H1 (cell line): ENCODE measurements at regions not wholly inside any gene's neighbourhood (a gene's known extent, or its start where the extent isn't known, plus 50 kb on each side); places are given as distances from the start of the nearest gene placed in this dataset.

Experiments used
- CTCF ChIA-PET: fragments of 300-600 bp; sonication (Branson Sonifier 250); formaldehyde crosslinking; loops from one replicate; lab custom pipeline; 2021; ENCODE audit not compliant: partially characterized antibody; lab: Charles Lee
- POLR2A ChIA-PET: fragments of 300-600 bp; sonication (Branson Sonifier 250); formaldehyde crosslinking; loops from one replicate; lab custom pipeline; 2021; ENCODE audit warnings: inconsistent platforms; ENCODE audit not compliant: partially characterized antibody; lab: Charles Lee
- DNase-seq, 2 experiments: peaks; one replicate each; pipeline versions ENCODE4 v3.0.0 to v3.0.0-alpha.2; 2010 to 2022; ENCODE audit warnings: low spot score in 2 of 2, low read depth in 1 of 2, mixed read lengths in 1 of 2
- FAIRE-seq: peaks from 2 replicates; lab custom pipeline; 2011; peaks lifted over from hg19 to GRCh38; lab: Jason Lieb, UNC
- H2AFZ ChIP-seq: 2 replicates; pipeline ENCODE4 v1.8.1; 2012; ENCODE audit warnings: low read length, inconsistent platforms
- H2AK5ac ChIP-seq: 2 replicates; pipeline ENCODE4 v1.6.1; 2013; ENCODE audit warnings: low read depth, low read length
- H2BK120ac ChIP-seq: replicated peaks from 2 replicates; pipeline ENCODE3; 2013; ENCODE audit warnings: low read depth, low read length, inconsistent platforms
- H2BK12ac ChIP-seq: 2 replicates; pipeline ENCODE4 v1.6.1; 2013; ENCODE audit warnings: low read depth, low read length
- H2BK15ac ChIP-seq: 2 replicates; pipeline ENCODE4 v1.6.1; 2013; ENCODE audit warnings: low read length
- H2BK20ac ChIP-seq: 2 replicates; pipeline ENCODE4 v1.6.1; 2013; ENCODE audit warnings: low read length
- H2BK5ac ChIP-seq: 2 replicates; pipeline ENCODE4 v1.6.1; 2013; ENCODE audit warnings: low read depth, low read length
- H3K14ac ChIP-seq: 2 replicates; pipeline ENCODE4 v1.6.1; 2013; ENCODE audit warnings: inconsistent platforms; ENCODE audit not compliant: insufficient read length
- H3K18ac ChIP-seq: 2 replicates; pipeline ENCODE4 v1.6.1; 2013; ENCODE audit warnings: low read length; ENCODE audit errors: extremely low read depth
- H3K23ac ChIP-seq: 2 replicates; pipeline ENCODE4 v1.6.1; 2013; ENCODE audit warnings: inconsistent platforms; ENCODE audit not compliant: insufficient read length
- H3K23me2 ChIP-seq: 2 replicates; pipeline ENCODE4 v1.6.1; 2013; ENCODE audit warnings: low read depth, low read length
- H3K27ac ChIP-seq: 2 replicates; pipeline ENCODE4 v1.6.1; 2011; ENCODE audit warnings: low read depth, low read length, inconsistent platforms
- H3K27me3 ChIP-seq, 4 experiments: replicated peaks in 1 of 4; 1 replicate in 1 of 4; 2 replicates in 3 of 4; pipeline versions ENCODE4 v1.6.1 to v1.8.1; 2011 to 2013; ENCODE audit warnings: low read length in 3 of 4, mild to moderate bottlenecking in 3 of 4, inconsistent platforms in 2 of 4, mixed read lengths in 2 of 4, moderate library complexity in 1 of 4; ENCODE audit not compliant: control insufficient read depth in 3 of 4, insufficient read depth in 3 of 4; ENCODE audit errors: extremely low read depth in 1 of 4
- H3K36me3 ChIP-seq, 4 experiments: 2 replicates each; pipeline versions ENCODE4 v1.6.1 to v1.8.1; 2011 to 2013; ENCODE audit warnings: mild to moderate bottlenecking in 4 of 4, low read length in 3 of 4, moderate library complexity in 2 of 4, control low read depth in 1 of 4, inconsistent platforms in 1 of 4; ENCODE audit not compliant: insufficient read depth in 4 of 4, control insufficient read depth in 2 of 4
- H3K4ac ChIP-seq: replicated peaks from 2 replicates; pipeline ENCODE3; 2013; ENCODE audit warnings: low read length, low read depth, mixed read lengths, inconsistent platforms; ENCODE audit not compliant: insufficient read length
- H3K4me1 ChIP-seq, 4 experiments: replicated peaks in 1 of 4; 1 replicate in 1 of 4; 2 replicates in 3 of 4; pipeline versions ENCODE4 v1.6.1 to v1.8.1; 2011 to 2013; ENCODE audit warnings: low read length in 3 of 4, inconsistent platforms in 2 of 4, mixed read lengths in 1 of 4; ENCODE audit not compliant: insufficient read depth in 4 of 4, control insufficient read depth in 3 of 4
- H3K4me2 ChIP-seq, 2 experiments: 2 replicates each; pipeline versions ENCODE4 v1.6.1 to v1.8.1; 2011 to 2013; ENCODE audit warnings: low read depth in 2 of 2, low read length in 2 of 2, control low read depth in 1 of 2, inconsistent platforms in 1 of 2, mild to moderate bottlenecking in 1 of 2; ENCODE audit not compliant: insufficient read depth in 1 of 2
- H3K4me3 ChIP-seq, 4 experiments: fragments of 200-600, 300-600 bp in 1 of 4; sonication (generic), shearing (Covaris generic), sonication (Bioruptor Twin) in 1 of 4; 2 replicates each; pipeline versions ENCODE4 v1.5.1 to v1.8.1; 2011 to 2016; ENCODE audit warnings: low read length in 4 of 4, low read depth in 3 of 4, control low read depth in 2 of 4, inconsistent platforms in 2 of 4, mild to moderate bottlenecking in 2 of 4, mixed read lengths in 1 of 4, moderate library complexity in 1 of 4; ENCODE audit not compliant: insufficient read depth in 2 of 4; ENCODE audit errors: extremely low read depth in 1 of 4
- H3K56ac ChIP-seq: replicated peaks from 2 replicates; pipeline ENCODE3; 2013; ENCODE audit warnings: low read depth, mild to moderate bottlenecking, mixed read lengths, low read length, inconsistent platforms; ENCODE audit not compliant: insufficient read length
- H3K79me1 ChIP-seq: 2 replicates; pipeline ENCODE4 v1.6.1; 2013; ENCODE audit warnings: low read depth, low read length, control low read depth
- H3K79me2 ChIP-seq, 2 experiments: 2 replicates each; pipeline versions ENCODE4 v1.6.1 to v1.8.1; 2012 to 2013; ENCODE audit warnings: low read length in 2 of 2, mild to moderate bottlenecking in 2 of 2, inconsistent platforms in 1 of 2; ENCODE audit not compliant: insufficient read depth in 2 of 2, control insufficient read depth in 1 of 2
- H3K9ac ChIP-seq, 4 experiments: replicated peaks in 1 of 4; 1 replicate in 1 of 4; 2 replicates in 3 of 4; pipeline versions ENCODE4 v1.6.1 to v1.8.1; 2011 to 2013; ENCODE audit warnings: low read depth in 3 of 4, low read length in 3 of 4, control low read depth in 2 of 4, mild to moderate bottlenecking in 2 of 4, moderate library complexity in 2 of 4, inconsistent platforms in 1 of 4; ENCODE audit errors: extremely low read depth in 1 of 4
- H3K9me3 ChIP-seq, 2 experiments: 2 replicates each; pipeline versions ENCODE4 v1.6.1 to v1.8.1; 2012 to 2013; ENCODE audit warnings: mild to moderate bottlenecking in 2 of 2, moderate library complexity in 2 of 2, control low read depth in 1 of 2, inconsistent platforms in 1 of 2, low read depth in 1 of 2, low read length in 1 of 2, mixed read lengths in 1 of 2; ENCODE audit not compliant: insufficient read depth in 2 of 2
- H4K20me1 ChIP-seq, 2 experiments: replicated peaks in 1 of 2; 2 replicates each; pipeline versions ENCODE3 to v1.8.1; 2011 to 2013; ENCODE audit warnings: inconsistent platforms in 2 of 2, low read length in 2 of 2, mild to moderate bottlenecking in 1 of 2; ENCODE audit not compliant: insufficient read depth in 2 of 2, control insufficient read depth in 1 of 2
- H4K5ac ChIP-seq: 2 replicates; pipeline ENCODE4 v1.6.1; 2013; ENCODE audit warnings: low read length, low read depth, mixed read lengths, inconsistent platforms; ENCODE audit not compliant: insufficient read length
- H4K8ac ChIP-seq: 2 replicates; pipeline ENCODE4 v1.8.0; 2013; ENCODE audit warnings: mild to moderate bottlenecking, moderate library complexity, low read length, inconsistent platforms; ENCODE audit not compliant: insufficient read depth; ENCODE audit errors: extremely low read depth
- H4K91ac ChIP-seq: replicated peaks from 2 replicates; pipeline ENCODE3; 2013; ENCODE audit warnings: low read length, mixed read lengths, inconsistent platforms; ENCODE audit not compliant: insufficient read length
- CBX8 ChIP-seq: fragments of 300-800, 300-1000 bp; sonication (generic); IDR thresholded peaks from 2 replicates; pipeline ENCODE4 v1.7.1; 2016; ENCODE audit warnings: low read depth, low read length, borderline replicate concordance
- EP300 ChIP-seq, 2 experiments: IDR thresholded peaks; 1 replicate in 1 of 2; 2 replicates in 1 of 2; pipeline ENCODE4 v1.6.1; 2011 to 2012; ENCODE audit warnings: low read depth in 2 of 2, low read length in 2 of 2, mild to moderate bottlenecking in 2 of 2, borderline replicate concordance in 1 of 2, inconsistent platforms in 1 of 2, moderate library complexity in 1 of 2
- SIX5 ChIP-seq: IDR thresholded peaks from 2 replicates; pipeline ENCODE4 v1.6.1; 2011; ENCODE audit warnings: mild to moderate bottlenecking, low read depth, low read length
- SP1 ChIP-seq: IDR thresholded peaks from 2 replicates; pipeline ENCODE4 v1.6.1; 2011; ENCODE audit warnings: low read depth, low read length
- SP2 ChIP-seq: IDR thresholded peaks from 2 replicates; pipeline ENCODE4 v1.6.1; 2012; ENCODE audit warnings: mild to moderate bottlenecking, low read length, inconsistent platforms
- TBP ChIP-seq: IDR thresholded peaks from 2 replicates; pipeline ENCODE4 v1.6.1; 2011; ENCODE audit warnings: low read depth, low read length, improper control_type of control experiment
- WGBS, 2 experiments: shearing (Covaris generic) in 1 of 2; methylation state at CpG; one replicate each; pipeline versions ENCODE4 v1.1.6 to v1.1.7; 2013 to 2015; ENCODE audit warnings: low lambda C conversion rate in 2 of 2, mixed read lengths in 2 of 2, inconsistent platforms in 1 of 2, low coverage in 1 of 2, missing lambda C conversion rate in 1 of 2; ENCODE audit not compliant: insufficient replicate concordance in 2 of 2, insufficient coverage in 1 of 2, insufficient read length in 1 of 2; ENCODE audit errors: extremely low coverage in 1 of 2, missing lambda C conversion rate in 1 of 2; 5-methylcytosine and 5-hydroxymethylcytosine counted together

DNA sequence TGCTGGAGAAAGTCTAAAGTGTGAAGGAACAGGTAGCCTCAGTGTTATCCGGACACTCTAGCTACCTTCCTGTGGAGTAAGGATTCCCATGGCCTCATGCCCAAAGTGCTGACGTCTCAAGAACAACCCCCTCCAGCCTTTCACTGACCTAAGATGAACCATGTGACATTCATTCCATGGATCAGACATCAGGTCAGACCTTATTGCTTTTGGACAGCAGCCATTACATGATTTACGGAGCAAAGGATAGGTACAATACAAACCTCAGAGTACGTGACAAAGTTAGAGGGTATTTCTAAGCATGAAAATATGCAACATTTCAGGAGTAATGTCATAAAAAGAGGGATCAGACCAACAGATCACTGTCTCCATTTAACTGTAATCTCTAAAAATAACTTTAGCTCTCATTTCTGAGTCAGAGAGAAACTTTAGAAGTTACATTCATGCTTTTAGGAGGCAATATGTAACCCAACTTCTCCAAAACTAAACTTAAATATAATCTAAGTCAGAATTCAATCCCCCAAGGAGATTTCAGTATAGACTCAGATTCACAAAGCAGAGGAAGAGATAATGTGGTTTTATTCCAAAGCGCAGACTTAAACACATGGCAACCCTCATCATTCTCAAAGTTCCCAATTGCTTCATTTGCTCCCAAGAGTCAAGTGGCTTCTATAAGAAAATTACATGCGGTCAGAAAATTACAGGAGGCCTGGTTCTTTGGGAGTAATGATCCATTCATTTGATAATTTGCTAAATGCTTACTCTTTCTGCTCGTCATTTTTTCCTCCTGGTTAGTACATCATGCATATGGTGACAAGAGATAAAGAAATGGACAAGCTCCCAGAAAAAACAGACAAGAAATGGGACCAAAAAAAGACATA lies 280.4 kb downstream of the SETD4 start:
- no peak overlapping the region for H2AK5ac ChIP-seq
- no peak overlapping the region for H3K9ac ChIP-seq
- no peaks in the 10 kb centered on the region for H3K4me1 ChIP-seq
- no peak for FAIRE-seq
- H4K91ac ChIP-seq = no peak overlapping the region
- WGBS, 2 experiments = 89% methylated on average over 7 of the region's 7 CpGs; no CpG with 5 or more reads in 1 of the 2 experiments
- H4K20me1 ChIP-seq = no peaks in the 10 kb centered on the region
- no peaks in the 10 kb centered on the region for H3K79me2 ChIP-seq
- H3K14ac ChIP-seq = no peak overlapping the region
- no peak overlapping the region for H2BK120ac ChIP-seq
- H3K18ac ChIP-seq = no peak overlapping the region
- H2BK15ac ChIP-seq = no peak overlapping the region
- H3K56ac ChIP-seq = no peak overlapping the region
- no peak overlapping the region for H4K5ac ChIP-seq
- DNase-seq = no peak
- POLR2A ChIA-PET = no interaction called here
- H3K9me3 ChIP-seq = no peaks in the 10 kb centered on the region
- no peaks in the 10 kb centered on the region for H3K36me3 ChIP-seq
- no peak overlapping the region for H3K4me2 ChIP-seq
- H3K27me3 ChIP-seq = no peaks in the 10 kb centered on the region
- no peak overlapping the region for H2AFZ ChIP-seq
- TF ChIP-seq SIX5 (no peak), CBX8 (no peak), SP2 (no peak), SP1 (no peak), TBP (no peak), EP300 (IDR thresholded peaks at IDR 0.05; ENCODE audit: borderline replicate concordance in 1 of 2, low read depth in 2 of 2, low read length in 2 of 2) (no peak)
- H2BK20ac ChIP-seq = no peak overlapping the region
- H3K27ac ChIP-seq = no peak overlapping the region
- CTCF ChIA-PET = interaction anchor here (0.6 to 1.0 kb wide), 2 partner anchors 49 to 148 kb away, joined by 3 read pairs; no protein-coding TSS in a partner anchor
- H4K8ac ChIP-seq = no peak overlapping the region
- no peak overlapping the region for H3K23ac ChIP-seq
- H3K4ac ChIP-seq = no peak overlapping the region
- no peak overlapping the region for H3K4me3 ChIP-seq
- no peaks in the 10 kb centered on the region for H3K23me2 ChIP-seq
- no peak overlapping the region for H2BK5ac ChIP-seq
- H2BK12ac ChIP-seq = no peak overlapping the region
- no peaks in the 10 kb centered on the region for H3K79me1 ChIP-seq
